ENCODE measurements at regions not wholly inside any gene's neighbourhood (a gene's known extent, or its start where the extent isn't known, plus 50 kb on each side); places are given as distances from the start of the nearest gene placed in this dataset.

DNA sequence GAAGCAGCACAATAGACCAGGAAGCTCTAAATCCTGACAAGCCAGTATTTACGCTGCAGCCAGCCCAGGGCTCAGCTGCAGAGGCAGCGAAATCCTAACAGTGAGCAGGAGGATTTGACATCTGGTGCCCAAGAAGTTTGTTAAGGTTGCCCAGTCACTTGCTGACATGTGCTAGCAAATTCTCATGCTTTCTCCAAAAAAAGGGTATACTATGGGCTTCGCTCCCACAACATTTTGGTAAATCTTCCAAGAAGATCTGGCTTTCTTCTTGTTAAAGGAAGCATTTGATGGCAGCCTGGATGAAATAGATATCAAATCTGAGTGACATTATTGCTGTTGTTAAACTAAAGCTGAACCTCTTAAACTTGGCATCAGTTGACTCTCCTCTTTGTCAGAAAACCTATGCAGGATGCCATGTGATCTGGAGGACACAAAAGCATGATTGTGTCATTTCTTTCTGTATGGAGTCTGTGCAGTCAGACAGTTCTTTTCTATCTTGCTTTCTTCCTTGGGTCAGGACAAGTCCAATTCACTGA is 949.7 kb upstream of the RBFOX1 start:
- TF ChIP-seq CTCF (IDR thresholded peaks at IDR 0.05) = no peak
- TF ChIP-seq POLR2A (IDR thresholded peaks at IDR 0.05) = no peak
